Activated CD8-positive, alpha-beta memory T cell treated with anti-CD3 and anti-CD28 coated beads, Interleukin-2, amount 50 U/mL, for 1 hour (primary cell): ENCODE measurements at regions not wholly inside any gene's neighbourhood (a gene's known extent, or its start where the extent isn't known, plus 50 kb on each side); places are given as distances from the start of the nearest gene placed in this dataset.
"Not testable (repeated sequence)": the region's sequence is repeated elsewhere in the genome, so short reads cannot be mapped to it uniquely, and the experiment has no call there.

ENCODE experiments used
- DNase-seq: peaks from one replicate; pipeline ENCODE4 v3.0.0-alpha.2; 2020; ENCODE audit errors: extremely low read depth

DNA sequence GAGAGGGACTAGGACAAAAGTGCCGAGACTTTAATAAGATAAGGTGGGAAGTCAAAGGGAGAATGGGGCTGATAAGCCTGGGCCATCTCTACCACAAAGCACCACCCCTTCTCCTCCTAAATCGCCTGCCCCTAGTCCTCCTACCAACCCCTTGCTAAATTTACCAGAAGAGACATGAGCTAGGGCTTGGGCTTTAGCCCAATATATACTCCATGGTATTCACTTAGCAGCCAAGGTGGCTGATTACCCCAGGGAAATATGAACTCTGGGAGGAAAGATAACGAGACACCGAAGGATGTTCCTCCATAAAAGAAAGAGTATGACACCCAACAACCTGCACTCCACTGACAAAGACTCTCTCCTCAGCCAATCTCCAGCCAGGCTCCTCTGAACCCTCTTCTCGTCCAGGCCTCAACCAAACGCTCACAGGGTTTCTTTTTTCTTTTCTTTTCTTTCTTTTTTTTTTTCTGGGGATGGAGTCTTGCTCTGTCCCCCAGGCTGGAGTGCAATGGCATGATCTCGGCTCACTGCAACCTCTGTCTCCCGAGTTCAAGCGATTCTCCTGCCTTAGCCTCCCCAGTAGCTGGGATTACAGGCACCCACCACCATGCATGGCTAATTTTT lies 610.2 kb downstream of the UQCRFS1 start:
- DNase-seq = no peak

DNA sequence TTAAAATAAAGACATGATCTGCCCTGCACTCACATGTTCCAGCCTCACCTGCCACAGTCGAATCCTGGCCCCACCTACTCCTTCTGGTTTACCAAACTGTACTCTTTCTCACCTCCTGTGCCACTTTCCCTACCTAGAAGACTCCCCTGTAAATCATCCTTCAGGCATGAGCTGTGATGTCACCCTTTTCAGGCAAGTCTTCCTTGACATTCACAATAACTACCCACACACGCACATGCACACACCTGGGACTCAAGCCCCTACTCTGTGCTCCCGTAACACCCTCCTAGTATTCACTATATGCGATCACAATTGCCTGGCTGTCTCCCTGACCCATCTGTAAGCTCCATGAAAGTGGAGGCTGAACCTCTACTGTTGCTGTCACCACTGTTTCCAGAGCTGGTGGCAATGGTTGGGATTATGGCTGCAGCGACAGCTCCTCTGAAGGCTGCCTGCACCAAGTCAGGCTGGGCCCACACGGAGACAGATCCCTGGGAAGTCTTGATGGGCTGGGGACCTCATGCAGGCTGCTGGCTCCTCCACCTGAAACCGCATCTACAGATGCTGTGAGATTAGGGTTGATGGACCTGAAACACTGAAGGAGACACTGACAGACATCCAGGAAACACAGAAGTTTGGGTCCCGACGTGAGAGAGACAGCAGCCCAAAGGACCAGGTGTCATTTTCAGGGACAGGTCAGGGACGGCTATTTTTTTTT lies 611.1 kb downstream of the UQCRFS1 start:
- DNase-seq = no peak

DNA sequence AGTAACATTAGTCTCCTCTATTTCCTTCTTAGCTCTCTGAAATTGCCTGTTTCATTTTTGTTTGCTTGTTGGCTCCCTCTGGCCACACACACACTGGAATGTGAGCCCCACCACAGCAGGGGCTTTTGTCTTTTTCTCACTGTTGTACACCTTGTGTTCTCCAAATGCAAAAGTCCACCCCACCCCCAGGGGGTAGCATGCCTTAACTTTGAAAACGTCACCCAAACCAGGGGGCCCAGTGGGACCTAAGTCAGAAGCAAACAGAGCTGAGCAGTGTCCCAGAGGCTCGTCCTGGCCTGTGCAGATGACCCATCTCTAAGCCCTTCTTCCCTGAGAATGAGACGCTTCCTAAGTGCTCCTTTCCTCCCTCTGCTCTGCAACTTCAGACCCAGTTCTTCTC lies 614.1 kb downstream of the UQCRFS1 start:
- no peak for DNase-seq

DNA sequence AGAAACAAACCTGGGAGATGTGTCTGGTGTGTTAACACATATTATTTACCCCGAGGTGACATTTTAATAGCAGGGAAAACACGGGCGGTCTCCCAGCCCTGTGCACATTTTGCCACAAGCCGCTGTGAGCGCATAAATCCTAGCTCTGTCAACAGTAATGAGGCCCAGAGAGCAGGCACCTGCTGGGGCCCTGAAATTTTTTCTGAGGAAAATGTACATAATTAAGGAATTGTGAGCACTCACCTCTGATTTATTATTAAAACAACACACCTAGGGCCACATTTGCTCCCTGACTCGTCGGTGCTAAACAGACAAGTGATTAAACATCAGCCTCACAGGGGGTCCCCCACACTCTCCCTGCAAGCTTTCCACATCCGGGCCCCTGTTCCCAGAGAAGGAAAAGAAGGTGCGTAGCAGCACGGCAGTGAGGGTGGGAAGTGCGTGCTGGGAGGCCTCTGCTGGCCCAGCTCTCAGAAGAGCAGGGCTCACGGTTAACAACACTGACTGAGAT lies 616.3 kb downstream of the UQCRFS1 start:
- DNase-seq = no peak

DNA sequence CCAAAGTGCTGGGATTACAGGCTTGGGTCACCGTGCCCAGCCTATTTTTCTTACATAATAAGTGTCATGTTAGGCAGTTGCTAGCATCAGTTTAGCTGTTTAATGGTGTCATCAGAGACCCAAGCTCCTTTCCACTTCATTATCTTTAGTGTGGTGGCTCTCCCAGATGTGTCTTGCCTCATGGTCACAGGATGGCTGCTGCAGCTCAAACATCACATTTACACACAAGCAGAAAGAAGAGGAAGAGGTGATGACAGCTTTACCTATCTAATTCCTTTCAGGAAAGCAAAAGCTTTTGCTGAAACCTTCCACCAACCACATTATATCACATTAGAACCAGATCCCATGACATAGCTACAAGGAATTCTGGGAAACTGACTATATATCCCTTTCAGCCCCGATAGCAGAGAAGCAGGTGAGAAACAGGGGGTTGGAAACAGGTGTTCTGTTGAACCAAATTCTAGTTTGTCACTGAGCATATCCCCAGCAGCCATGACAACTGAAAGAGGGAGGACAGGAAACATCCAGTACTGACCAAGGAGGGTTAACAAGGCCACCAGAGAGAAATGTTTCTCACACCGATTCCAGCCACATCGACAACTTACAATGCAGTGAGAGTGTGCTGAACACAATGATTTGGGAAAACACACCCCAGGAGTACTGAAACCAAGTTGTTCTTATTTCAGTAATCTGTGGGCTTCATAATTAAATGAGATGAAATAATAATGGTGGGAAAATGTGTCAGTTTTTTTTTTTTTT lies 617.0 kb downstream of the UQCRFS1 start:
- DNase-seq = no peak

DNA sequence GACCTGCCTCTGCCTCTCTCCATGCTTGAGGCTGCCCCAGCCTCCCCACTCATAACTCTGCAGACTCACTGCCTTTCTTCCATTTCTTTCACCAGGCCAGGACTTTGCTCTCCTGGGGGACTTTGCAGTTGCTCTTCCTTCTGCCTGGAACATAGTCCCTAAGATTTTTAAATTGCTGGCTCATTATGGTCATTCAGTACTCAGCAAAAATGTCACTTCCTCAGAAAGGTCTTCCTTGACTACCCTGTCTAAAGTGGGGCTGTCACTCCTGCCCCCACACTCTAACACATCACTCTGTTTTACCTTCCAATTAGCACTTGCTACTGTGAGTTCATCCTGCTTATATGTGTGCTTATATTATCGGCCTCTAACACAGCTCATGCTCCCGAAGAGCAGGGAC lies 618.2 kb downstream of the UQCRFS1 start:
- DNase-seq = no peak

DNA sequence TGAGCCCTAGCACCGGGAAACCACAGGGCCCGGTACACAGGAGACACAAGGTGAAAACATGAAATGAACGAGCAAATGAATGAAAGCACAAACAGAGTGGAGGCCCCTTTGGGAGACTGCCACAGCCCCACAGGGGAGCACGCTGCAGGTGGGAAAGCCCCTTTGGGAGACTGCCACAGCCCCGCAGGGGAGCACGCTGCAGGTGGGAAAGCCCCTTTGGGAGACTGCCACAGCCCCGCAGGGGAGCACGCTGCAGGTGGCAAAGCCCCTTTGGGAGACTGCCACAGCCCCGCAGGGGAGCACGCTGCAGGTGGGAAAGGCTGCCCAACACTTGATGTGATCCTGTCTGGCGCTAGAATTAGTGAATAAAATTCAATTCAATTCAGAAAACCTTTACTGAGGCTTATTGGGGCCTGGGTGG lies 623.0 kb downstream of the UQCRFS1 start:
- DNase-seq = not testable (repeated sequence)

DNA sequence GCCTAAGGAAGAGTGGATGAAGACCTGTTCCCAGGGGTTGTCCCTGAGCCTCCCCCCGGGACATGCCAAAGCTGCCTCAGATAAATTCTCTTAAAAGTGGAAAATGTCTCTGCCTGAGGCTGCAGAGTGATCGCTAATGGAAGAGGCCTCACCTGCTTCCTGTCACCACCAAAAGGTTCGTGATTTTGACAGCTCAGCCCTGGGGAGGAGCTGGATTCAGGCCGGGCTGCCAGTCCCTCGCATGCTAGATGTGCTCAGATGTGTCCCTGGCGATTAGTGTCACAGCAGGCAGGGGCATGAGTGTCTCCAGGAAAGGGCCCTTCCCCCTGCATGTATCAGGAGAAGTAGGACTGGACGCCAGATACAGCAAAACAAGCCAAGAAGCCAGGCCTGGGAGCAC lies 626.5 kb downstream of the UQCRFS1 start:
- no peak for DNase-seq

DNA sequence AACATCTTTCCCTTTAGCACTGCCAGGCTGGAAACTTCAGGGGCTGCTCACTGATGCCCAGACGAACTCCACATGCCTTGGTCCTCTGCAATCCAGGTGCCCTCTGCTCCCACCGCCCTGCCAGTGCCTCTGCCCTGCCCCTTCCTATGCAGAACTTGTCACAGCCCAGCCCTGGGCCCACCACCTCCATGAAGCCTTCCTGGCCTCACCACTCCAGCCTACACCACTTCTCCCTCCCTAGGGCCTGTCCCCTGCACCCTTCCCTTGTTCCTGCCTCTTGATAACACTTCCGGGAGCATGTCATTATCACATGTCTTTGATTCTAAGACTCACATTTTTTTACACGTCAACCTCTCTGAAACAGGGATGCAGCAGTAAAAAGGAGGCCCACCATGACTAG lies 627.2 kb downstream of the UQCRFS1 start:
- no peak for DNase-seq

DNA sequence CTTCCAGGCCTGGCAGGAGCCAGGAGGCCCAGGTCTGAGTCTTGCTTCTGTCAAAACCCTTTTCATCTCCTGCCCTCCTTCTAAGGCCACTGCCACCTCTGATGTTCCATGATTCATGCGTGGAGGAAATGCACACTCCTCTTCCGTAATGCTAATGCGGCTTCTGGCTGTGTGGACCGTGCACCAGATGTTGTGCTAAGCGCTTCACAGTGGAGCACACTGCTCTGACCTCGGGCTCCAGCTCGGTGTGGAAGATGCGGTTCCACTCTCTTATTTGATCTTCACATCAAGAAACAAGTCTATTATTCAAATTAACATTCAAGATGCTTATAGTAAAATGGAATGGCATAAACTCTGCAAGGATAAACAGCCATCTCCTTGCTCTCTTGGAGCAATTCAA lies 629.2 kb downstream of the UQCRFS1 start:
- DNase-seq = no peak

DNA sequence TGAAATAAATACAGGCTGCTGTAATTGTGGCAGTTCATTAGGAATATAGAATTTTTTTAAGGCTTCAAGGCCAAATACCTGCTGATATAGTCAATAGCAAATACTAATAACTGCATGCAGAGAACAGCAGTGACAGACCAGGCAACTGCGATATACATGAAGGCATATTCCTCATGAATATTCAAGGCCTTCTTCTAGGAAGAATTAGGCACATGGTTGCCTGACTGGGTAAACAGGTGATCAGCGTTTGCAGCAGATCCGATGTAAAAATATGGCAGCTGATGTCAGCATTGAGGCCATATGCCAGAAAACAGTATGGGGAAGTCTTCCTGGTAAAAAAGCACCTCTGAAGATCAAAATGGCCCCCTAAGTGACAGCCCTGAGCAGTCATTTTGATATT lies 629.7 kb downstream of the UQCRFS1 start:
- DNase-seq = no peak

DNA sequence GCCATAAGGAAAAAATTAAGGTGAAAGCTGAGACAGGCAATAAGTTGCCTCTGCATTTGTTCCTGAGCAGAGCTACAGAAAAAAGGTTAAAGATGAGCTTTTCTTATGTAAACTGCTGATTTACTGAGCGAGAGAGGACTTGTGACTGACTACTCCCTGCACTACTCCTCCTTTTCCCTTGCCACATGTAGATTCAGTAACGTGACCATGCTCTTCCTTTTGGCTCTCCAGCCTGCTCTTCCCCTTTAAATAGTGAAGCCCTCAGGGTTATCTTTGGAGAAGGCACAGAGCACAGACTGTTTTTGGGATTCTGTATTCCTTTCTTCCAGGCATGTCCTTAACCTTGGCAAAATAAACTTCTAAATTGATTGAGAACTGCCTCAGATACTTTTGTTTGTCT lies 630.2 kb downstream of the UQCRFS1 start:
- DNase-seq = no peak

DNA sequence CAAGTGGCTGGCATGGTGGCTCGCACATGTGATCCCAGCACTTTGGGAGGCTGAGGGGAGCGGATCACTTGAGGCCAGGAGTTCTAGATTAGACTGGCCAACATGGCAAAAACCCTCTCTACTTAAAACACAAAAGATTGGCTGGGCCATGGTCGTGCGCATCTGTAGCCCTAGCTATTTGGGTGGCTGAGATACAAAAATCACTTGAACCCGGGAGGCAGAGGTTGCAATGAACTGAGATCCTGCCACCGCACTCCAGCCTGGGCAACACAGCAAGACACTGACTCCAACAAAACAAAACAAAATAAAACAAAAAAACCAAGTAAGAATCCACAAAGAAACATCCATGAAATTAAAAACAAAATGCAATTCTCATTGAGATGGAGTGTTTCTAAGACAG lies 630.6 kb downstream of the UQCRFS1 start:
- DNase-seq = no peak

DNA sequence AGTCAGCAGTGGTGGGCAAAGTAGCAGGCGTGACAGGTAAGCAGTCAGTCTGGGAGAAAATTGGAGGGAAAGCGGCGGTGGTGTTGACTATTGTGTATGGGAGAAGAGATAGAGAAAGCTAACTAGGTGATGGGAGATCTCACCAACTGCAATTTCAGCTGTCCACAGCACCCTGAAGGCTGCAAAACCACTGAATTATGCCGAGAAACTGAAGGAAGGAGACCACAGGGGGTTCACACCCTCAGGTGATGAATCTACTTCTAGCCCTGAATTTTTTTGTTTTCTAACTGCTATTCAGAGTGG lies 631.5 kb downstream of the UQCRFS1 start:
- no peak for DNase-seq

DNA sequence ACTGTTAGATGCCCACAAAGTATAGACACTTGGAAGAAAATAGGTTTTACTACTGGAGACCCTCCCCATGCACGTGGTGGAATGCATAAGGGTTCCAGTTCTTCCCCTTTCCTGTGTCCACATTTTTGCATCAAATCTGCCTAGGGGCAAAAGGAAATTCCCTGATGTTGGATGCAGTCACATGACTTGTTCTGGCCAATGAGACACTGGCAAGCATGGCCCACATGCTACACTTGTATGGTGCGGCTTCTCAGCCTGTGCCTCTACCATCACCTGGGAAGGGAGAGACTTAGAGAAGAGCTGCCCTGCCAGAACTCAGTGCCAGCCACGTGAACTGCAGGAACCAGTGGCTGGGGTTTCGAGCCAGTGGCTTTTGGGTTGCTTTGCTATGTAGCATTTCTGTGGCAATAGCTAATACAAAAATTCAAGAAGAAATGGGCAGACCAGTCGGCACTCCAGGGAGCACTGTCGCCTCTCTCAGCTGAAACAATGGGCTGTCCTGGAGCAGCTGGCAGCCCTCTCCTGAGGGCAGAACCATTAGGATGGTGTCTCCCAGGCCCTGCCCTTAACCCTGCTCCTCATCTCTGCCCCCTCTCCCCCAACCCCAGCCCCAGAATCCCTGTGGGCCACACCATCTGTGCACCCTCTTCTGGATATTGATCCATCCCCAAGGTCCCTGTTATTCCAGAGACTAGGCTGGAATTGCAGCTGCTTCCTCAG lies 634.0 kb downstream of the UQCRFS1 start:
- DNase-seq = no peak

DNA sequence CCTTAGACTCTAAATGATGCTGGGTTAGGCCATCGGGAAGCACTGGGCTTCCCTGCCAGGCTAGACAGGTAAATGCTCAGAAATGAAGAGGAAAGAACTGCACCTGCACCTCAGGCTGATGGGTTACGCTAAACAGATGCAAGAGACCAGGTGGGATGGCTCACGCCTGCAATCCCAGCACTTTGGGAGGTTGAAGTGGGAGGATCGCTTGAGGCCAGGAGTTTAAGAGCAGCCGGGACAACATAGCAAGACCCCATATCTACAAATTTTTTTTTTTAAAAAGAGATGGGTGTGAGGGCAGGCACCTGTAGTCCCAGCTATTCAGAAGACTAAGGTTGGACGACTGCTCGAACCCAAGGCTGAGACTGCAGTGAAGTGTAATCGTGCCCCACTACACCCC lies 634.7 kb downstream of the UQCRFS1 start:
- DNase-seq = no peak

DNA sequence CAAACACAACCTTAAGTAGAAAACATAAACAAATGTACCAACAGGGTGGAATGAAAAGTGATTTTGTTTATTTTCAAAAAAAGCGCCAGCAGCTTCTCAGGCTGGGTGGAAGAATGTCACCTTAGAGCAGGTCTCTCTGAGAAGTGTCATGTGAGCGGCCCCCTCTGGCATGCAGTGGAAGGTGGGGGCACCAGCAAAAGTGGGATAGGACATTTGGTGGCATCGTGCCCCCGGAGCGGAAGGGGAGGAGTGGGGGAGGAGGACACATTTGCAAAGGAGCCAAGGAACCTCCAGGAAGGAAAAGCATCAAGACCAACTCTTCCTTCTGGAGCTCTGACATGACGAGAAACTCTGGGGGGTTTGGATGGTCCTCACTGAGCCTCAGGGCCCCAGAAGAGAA lies 635.3 kb downstream of the UQCRFS1 start:
- DNase-seq = no peak

DNA sequence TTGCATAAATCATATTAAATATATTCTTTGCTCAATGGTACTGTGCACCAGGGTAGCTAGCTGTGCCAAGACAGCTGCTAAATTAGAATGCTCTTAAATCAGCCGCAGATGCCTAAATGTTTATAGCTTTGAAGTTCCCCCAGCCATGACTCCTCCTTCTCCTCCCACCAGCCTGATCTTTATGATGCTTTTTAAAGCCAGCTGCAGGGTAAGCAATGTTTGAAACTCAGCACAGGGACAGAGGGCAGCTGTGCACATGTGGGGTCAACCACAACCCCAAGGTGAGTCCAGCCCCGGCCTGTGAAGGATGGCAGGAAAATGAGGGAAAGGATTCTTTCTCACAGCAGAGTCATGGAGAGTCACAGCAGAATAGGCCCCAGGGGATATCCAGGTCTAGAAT lies 635.7 kb downstream of the UQCRFS1 start:
- no peak for DNase-seq

DNA sequence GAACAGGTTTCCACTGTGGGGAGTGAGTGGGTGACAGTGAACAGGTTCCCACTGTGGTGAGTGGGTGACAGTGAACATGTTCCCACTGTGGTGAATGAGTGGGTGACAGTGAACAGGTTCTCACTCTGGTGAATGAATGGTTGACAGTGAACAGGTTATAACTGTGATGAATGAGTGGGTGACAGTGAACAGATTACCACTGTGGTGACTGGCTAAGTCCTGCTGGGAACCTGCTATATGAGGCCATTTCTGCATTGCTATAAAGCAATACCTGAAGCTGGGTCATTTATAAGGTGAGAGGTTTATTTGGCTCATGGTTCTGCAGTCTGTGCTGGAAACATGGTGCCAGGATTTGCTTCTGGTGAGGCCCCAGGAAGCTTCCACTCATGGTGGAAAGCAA lies 637.1 kb downstream of the UQCRFS1 start:
- no peak for DNase-seq

DNA sequence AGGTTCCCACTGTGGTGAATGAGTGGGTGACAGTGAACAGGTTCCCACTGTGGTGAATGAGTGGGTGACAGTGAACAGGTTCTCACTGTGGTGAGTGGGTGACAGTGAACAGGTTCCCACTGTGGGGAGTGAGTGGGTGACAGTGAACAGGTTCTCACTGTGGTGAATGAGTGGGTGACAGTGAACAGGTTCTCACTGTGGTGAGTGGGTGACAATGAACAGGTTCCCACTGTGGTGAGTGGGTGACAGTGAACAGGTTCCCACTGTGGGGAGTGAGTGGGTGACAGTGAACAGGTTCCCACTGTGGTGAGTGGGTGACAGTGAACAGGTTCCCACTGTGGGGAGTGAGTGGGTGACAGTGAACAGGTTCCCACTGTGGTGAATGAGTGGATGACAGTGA lies 637.6 kb downstream of the UQCRFS1 start:
- not testable (repeated sequence) for DNase-seq

DNA sequence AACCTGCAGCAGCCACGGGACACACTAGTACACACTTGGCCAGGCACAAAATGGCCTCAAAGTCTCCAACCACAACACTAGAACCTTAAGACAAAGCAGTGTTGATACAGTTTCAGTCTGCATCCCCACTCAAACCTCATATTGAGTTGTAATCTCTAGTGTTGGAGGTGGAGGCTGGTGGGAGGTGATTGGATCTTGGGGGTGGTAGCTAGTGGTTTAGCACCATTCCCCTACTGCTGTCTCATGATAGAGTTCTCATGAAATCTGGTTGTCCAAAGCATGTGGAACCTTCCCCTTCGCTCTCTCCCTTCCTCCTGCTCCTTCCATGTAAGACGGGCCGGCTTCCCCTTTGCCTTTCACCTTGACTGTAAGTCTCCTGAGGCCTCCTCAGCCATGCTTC lies 638.7 kb downstream of the UQCRFS1 start:
- no peak for DNase-seq
